ENCODE measurements at regions not wholly inside any gene's neighbourhood (a gene's known extent, or its start where the extent isn't known, plus 50 kb on each side); places are given as distances from the start of the nearest gene placed in this dataset.

DNA sequence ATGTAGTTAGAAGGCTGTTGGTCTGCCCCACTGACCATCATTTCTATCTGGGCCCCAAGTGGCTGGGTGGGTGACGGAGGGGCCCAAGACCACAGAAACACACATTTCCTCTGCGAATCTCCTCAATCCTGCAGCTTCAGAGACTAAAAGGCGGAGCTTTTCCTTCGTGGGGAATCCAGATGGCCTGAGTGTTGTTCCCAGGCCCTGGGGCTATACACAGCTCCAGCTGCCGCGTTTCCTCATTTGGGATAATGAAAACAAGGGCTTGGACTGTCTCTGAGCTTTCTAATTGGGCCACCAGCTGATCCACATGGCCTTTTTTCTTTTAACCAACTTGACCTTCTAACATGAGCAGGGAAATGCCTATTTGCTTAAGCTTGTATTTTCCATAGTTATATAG is 339.9 kb downstream of the CXCL12 start:
- TF ChIP-seq, protein P1, sequence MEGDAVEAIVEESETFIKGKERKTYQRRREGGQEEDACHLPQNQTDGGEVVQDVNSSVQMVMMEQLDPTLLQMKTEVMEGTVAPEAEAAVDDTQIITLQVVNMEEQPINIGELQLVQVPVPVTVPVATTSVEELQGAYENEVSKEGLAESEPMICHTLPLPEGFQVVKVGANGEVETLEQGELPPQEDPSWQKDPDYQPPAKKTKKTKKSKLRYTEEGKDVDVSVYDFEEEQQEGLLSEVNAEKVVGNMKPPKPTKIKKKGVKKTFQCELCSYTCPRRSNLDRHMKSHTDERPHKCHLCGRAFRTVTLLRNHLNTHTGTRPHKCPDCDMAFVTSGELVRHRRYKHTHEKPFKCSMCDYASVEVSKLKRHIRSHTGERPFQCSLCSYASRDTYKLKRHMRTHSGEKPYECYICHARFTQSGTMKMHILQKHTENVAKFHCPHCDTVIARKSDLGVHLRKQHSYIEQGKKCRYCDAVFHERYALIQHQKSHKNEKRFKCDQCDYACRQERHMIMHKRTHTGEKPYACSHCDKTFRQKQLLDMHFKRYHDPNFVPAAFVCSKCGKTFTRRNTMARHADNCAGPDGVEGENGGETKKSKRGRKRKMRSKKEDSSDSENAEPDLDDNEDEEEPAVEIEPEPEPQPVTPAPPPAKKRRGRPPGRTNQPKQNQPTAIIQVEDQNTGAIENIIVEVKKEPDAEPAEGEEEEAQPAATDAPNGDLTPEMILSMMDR (IDR thresholded peaks at IDR 0.05), result no peak
- no peak for TF ChIP-seq POLR2A (IDR thresholded peaks at IDR 0.05)
